Adrenal gland (tissue), 5 donors: ENCODE measurements at regions not wholly inside any gene's neighbourhood (a gene's known extent, or its start where the extent isn't known, plus 50 kb on each side); places are given as distances from the start of the nearest gene placed in this dataset.

Source experiments
- CTCF ChIP-seq, 6 experiments: fragments of 450-650 bp in 4 of 6; fragments of 200-600 bp in 2 of 6; sonication (generic) in 1 of 6; IDR thresholded peaks; 1 replicate in 5 of 6; 2 replicates in 1 of 6; pipeline versions ENCODE4 v1.5.1 to v1.8.0; 2016 to 2021; ENCODE audit warnings: antibody characterized with exemption in 6 of 6, mild to moderate bottlenecking in 2 of 6, moderate library complexity in 1 of 6
- POLR2A ChIP-seq, 2 donors: fragments of 450-650 bp; IDR thresholded peaks; one replicate each; pipeline ENCODE4 v1.6.1; 2017; ENCODE audit warnings: antibody characterized with exemption in 2 of 2, mild to moderate bottlenecking in 2 of 2, moderate library complexity in 1 of 2
- donor health status: DM: no; HTN: no; CAD: no.

- TF ChIP-seq POLR2A (IDR thresholded peaks at IDR 0.05) (no peak), CTCF (IDR thresholded peaks at IDR 0.05) (no peak)
Observed at GRCh38 chr6:41411961-41412360, 76.6 kb downstream of the NCR2 start.
